Right atrium auricular region (tissue), 2 donors: ENCODE measurements at regions not wholly inside any gene's neighbourhood (a gene's known extent, or its start where the extent isn't known, plus 50 kb on each side); places are given as distances from the start of the nearest gene placed in this dataset.

Experiments
- DNase-seq: peaks from one replicate; pipeline ENCODE4 v3.0.0-alpha.2; 2019; ENCODE audit warnings: low spot score
- H3K27ac ChIP-seq, 2 donors: fragments of 200-600 bp; sonication (generic); 1 replicate in 1 of 2; 2 replicates in 1 of 2; pipeline ENCODE4 v1.5.1; 2016 to 2019
- H3K27me3 ChIP-seq, 2 donors: fragments of 200-600 bp; sonication (generic); one replicate each; pipeline versions ENCODE4 v1.5.1 to v1.6.0; 2017 to 2019
- H3K36me3 ChIP-seq: fragments of 200-600 bp; sonication (generic); one replicate; pipeline ENCODE4 v1.5.1; 2016
- H3K4me1 ChIP-seq, 2 donors: fragments of 200-600 bp; sonication (generic); one replicate each; pipeline versions ENCODE4 v1.5.1 to v1.6.0; 2017 to 2019
- H3K4me3 ChIP-seq, 2 donors: fragments of 200-600 bp; sonication (generic); 1 replicate in 1 of 2; 2 replicates in 1 of 2; pipeline ENCODE4 v1.5.1; 2017 to 2019; ENCODE audit warnings: mild to moderate bottlenecking in 1 of 2, moderate library complexity in 1 of 2
- H3K9me3 ChIP-seq, 2 donors: fragments of 200-600 bp; sonication (generic); one replicate each; pipeline ENCODE4 v1.5.1; 2019
- TF ChIP-seq, protein P1 (sequence below), 2 donors: fragments of 200-600 bp; sonication (generic); IDR thresholded peaks; one replicate each; pipeline ENCODE4 v1.5.1; 2019; ENCODE audit warnings: antibody characterized with exemption in 2 of 2

DNA sequence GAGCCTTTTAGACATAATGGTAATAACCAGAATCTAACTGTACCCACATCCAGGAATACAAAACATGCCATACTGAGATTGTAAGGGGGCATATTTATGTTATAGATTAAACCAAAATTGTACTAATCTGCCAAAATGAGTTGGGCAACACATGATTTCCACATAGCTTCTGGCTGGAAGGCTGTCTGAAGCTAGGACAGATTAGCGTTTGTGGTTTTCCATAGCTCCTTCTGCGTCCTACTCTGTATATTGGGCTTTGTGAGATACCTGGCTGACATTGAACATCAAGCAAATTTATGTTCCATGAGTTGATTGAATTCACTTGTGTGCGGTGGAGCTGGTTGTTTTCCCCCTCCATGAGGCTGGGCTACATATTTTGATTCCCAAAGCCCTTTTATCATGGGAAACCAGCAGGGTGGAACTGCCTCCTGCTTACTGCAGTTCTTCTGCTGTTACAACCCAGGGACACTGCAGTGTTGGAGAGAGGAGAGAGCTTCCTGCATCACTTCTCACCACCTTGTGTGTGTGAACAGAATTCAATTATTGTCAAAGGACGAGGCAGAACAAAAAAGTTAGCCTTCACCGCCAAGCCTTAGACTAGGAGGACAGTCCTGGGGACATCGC lies 114.9 kb downstream of the C11orf91 start:
- no peak for DNase-seq
- H3K27ac ChIP-seq: no peak overlapping the region
- no peaks in the 10 kb centered on the region for H3K27me3 ChIP-seq
- TF ChIP-seq, protein P1, sequence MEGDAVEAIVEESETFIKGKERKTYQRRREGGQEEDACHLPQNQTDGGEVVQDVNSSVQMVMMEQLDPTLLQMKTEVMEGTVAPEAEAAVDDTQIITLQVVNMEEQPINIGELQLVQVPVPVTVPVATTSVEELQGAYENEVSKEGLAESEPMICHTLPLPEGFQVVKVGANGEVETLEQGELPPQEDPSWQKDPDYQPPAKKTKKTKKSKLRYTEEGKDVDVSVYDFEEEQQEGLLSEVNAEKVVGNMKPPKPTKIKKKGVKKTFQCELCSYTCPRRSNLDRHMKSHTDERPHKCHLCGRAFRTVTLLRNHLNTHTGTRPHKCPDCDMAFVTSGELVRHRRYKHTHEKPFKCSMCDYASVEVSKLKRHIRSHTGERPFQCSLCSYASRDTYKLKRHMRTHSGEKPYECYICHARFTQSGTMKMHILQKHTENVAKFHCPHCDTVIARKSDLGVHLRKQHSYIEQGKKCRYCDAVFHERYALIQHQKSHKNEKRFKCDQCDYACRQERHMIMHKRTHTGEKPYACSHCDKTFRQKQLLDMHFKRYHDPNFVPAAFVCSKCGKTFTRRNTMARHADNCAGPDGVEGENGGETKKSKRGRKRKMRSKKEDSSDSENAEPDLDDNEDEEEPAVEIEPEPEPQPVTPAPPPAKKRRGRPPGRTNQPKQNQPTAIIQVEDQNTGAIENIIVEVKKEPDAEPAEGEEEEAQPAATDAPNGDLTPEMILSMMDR (IDR thresholded peaks at IDR 0.05): no peak
- no peak overlapping the region for H3K4me3 ChIP-seq
- no peaks in the 10 kb centered on the region for H3K36me3 ChIP-seq
- H3K4me1 ChIP-seq: no peaks in the 10 kb centered on the region
- H3K9me3 ChIP-seq: no peaks in the 10 kb centered on the region

DNA sequence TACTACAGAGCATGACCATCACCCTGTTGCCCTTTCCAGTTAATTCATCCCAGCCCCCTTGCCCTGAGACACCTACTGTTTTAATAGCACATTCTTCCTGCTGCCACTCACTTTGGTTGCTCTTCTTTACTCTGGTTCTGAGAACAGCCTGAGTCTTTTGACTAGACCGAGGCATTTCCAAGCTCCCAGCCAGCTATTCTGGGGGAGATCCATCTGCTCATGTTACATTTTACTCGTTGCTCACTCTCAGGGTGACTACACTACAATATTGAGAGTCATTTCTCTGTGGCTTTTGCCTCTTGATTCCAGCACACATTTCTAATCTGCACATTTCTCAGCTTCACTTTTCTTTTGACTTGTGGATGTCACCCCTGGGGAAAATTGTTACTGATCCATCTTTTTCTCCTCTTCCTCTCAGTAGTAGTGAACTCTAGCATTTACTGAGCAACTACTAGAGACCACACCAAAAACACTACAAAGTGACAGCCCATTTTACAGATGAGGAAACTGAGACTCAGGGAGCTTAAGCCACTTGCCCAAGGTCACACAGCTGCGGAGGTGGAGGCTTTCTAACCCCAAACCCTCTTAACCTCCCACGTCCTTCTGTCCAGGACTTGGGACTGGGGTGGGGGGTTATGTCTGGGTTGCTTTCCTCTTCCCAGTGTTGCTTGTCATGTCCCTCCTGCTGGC lies 117.8 kb downstream of the C11orf91 start:
- Histone ChIP-seq H3K27ac (no peak overlapping the region), H3K9me3 (no peaks in the 10 kb centered on the region), H3K27me3 (no peaks in the 10 kb centered on the region), H3K36me3 (no peaks in the 10 kb centered on the region), H3K4me3 (no peak overlapping the region), H3K4me1 (no peaks in the 10 kb centered on the region)
- TF ChIP-seq, protein P1 (IDR thresholded peaks at IDR 0.05): no peak
- DNase-seq: no peak

DNA sequence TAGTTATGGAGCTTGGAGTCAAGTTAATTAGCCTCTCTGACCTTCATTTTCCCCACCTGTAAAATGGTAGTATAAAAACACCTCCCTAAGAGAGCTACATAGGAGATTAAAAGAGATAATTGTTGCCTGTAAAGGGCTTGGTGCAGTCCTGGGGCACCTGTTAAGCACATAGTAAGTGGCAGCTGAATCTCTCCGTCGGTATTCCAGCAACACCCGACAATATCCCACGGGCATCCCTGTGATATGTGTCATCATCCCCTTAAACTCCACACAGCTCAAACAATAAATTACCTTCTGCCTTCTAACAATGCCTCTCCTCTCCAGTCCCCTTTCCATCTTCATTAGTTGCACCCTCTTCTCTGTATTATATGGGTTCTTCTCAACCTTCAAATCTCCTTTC lies 121.5 kb downstream of the C11orf91 start:
- H3K4me1 ChIP-seq: no peaks in the 10 kb centered on the region
- H3K9me3 ChIP-seq: no peaks in the 10 kb centered on the region
- no peak for DNase-seq
- TF ChIP-seq, protein P1 (IDR thresholded peaks at IDR 0.05): no peak
- no peaks in the 10 kb centered on the region for H3K27me3 ChIP-seq
- no peak overlapping the region for H3K4me3 ChIP-seq
- no peak overlapping the region for H3K27ac ChIP-seq
- no peaks in the 10 kb centered on the region for H3K36me3 ChIP-seq

DNA sequence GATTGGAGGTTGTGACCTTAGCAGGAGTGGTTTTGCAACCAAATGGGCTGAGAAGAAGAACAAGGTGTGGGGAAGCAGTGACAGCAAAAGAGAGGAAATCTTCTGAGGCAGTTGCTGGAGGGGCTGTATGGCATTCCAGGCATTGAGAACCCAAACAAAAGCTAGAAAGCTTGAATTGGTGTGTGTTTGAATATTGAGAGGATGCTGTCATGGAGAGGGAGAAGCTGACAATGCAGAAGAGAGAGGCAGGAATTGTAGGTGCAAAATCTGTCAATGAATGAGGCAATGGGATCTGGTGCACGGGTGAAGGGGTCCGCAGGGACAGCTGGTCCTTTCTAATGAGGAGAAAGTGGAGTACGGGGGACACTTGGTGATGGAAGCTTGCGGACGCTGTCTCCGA lies 123.4 kb downstream of the C11orf91 start:
- Histone ChIP-seq H3K4me3 (no peak overlapping the region), H3K36me3 (no peaks in the 10 kb centered on the region), H3K27ac (no peak overlapping the region), H3K9me3 (peaks cover 0 to 5% of the 10 kb centered on the region in 2 donors), H3K27me3 (no peaks in the 10 kb centered on the region), H3K4me1 (no peaks in the 10 kb centered on the region)
- TF ChIP-seq, protein P1 (IDR thresholded peaks at IDR 0.05): no peak
- DNase-seq: no peak

DNA sequence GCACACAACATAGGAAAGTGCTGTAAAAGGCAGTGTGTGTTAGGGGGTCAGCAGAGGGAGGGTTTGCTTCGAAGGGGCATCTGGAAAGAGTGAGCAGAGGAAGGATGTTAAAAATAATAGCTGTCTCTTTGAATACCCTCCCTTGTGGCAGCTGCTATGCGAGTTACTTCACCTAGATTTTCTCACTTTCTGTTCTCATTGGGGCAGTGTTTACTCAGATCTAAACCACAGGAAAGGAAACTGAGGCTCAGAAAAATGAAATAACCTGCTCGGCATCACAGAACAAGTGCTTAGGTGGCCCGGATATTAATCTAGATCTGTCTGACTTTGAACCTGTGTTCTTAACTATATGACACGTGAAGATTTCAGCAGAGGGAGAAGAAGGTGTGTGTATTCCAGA lies 125.3 kb downstream of the C11orf91 start:
- TF ChIP-seq, protein P1 (IDR thresholded peaks at IDR 0.05): no peak
- DNase-seq: no peak
- H3K4me1 ChIP-seq: no peaks in the 10 kb centered on the region
- no peaks in the 10 kb centered on the region for H3K27me3 ChIP-seq
- no peak overlapping the region for H3K4me3 ChIP-seq
- H3K27ac ChIP-seq: no peak overlapping the region
- H3K36me3 ChIP-seq: no peaks in the 10 kb centered on the region
- peaks cover 0 to 5% of the 10 kb centered on the region in 2 donors for H3K9me3 ChIP-seq
